Stromal cell of bone marrow (primary cell): ENCODE measurements at regions not wholly inside any gene's neighbourhood (a gene's known extent, or its start where the extent isn't known, plus 50 kb on each side); places are given as distances from the start of the nearest gene placed in this dataset.
"Not testable (repeated sequence)": the region's sequence is repeated elsewhere in the genome, so short reads cannot be mapped to it uniquely, and the experiment has no call there.

Experiments
- DNase-seq: peaks from one replicate; pipeline ENCODE4 v3.0.0-alpha.2; 2012; ENCODE audit warnings: low read depth

DNA sequence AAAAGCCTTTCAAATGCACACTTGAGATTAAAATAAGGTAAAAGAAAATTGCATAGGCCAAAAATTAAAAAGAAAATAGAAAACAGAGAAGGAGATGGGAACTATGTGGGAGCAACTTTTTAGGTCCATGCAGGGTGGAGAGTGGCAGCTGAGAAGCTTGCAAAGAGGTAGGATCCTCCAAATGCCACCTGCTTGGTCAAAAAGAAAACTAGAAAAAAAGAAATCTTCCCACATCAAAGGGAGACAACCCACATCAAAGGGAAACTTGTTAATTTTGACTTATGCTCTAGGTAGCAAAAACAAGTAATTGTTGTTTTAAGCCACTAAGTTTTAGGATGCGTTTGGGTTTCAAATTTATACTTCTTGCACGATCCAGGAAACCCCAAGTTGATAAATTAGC is 342.9 kb downstream of the IL20RB start:
- DNase-seq = no peak

DNA sequence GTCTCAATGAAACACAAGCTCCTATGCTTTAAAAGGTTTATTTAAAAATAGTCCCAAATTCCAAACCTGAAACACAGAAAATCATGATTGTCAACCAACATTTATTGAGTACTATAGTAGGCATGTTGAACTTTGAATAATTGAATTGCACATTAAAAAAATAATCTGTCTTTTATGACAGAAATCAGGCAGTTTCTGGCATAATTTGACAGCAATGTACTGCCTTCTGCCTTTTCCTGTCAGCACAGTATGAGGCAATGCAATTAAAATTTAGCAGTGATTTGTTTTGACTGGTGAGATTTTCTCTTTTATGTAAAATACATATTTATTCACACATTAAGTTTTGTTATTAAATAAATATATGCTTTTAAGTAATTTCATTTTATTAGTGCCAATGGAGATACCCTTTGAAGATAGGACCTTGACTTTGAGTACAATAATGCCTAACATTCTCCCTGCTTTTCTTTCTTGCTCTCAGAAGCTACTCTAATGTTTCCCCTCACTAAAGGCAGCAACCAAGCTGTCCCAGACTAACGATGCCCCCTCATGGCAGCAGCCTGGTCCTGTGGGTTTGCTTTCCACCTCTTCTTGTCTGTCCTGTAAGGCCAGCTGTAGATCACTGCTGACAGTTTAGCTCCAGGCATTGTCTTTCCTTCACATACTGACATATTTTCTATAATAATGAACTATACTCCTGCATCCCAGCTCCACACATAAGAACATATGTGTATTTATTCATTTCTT is 346.7 kb downstream of the IL20RB start:
- DNase-seq = no peak

DNA sequence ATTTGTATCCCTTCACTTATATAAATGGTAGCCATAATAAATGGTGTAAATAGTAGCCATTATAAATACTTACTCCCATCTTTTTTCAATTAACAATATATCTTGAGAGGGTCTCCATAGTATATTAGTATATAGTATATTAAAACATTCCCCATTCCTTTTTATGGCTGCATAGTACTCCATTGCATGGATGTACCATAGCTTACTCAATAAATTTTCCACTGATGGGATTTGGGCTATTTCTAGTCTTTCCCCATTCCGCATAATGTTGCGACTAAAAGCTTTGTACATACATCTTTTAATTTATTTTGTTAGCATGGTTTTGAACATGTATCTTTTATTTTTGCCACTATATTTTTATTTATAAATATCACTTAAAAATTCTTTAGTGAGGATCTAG is 366.3 kb downstream of the IL20RB start:
- no peak for DNase-seq

DNA sequence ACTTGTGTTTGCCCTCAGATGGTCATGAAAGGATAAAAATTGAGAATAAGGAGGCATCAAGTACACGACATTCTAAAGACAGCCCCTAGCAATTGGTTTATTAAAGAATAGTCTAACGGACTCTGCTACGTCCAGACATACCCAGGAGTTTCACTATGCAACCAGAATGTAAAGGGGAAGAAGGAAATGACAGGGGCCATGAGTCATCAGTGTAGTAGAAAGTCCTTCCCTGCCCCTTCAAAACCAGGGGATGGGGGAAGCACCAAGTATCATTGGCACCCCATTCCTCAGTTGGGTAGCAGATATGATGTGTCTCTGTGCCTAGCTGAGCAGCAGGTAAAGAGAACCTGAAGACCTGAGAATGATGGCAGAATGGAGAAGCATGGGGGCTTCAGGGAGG is 367.4 kb downstream of the IL20RB start:
- no peak for DNase-seq

DNA sequence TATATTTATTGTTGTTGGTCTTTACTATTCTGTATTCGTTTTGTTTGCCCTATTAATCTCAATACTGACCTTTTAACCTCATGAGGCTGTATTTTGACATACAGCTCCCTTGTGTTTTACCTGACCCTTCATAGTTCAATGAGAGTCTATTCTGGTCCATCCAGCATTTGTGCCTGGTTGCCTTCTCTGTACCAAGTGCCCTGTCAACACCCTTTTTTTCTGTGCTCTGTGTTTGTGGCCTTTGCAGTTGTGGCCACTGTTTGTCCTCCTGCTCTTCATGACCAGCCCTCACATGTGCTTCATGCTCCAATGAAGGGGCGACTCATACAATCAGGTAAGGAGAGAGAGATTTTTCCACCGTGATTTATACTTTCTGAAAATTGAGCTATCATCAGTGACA is 368.2 kb downstream of the IL20RB start:
- DNase-seq = no peak

DNA sequence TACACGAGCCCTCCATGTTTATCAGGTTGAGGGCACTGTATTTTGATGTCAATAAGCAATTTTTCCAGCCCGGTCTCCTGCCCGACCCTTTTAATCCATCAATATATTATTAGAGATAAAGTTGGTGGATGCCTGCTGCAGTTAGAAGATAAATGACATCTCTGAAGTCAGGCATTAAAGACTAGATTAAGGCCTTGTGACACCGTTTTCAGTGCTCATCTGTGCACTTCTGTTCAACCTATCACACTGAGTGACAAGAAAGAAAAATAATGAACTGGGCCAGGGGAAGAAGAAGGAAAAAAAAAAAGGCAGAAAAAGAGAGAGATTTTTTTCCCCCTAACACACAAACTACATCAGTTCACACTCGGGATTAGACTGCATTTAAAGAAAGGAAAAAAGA is 371.8 kb downstream of the IL20RB start:
- no peak for DNase-seq

DNA sequence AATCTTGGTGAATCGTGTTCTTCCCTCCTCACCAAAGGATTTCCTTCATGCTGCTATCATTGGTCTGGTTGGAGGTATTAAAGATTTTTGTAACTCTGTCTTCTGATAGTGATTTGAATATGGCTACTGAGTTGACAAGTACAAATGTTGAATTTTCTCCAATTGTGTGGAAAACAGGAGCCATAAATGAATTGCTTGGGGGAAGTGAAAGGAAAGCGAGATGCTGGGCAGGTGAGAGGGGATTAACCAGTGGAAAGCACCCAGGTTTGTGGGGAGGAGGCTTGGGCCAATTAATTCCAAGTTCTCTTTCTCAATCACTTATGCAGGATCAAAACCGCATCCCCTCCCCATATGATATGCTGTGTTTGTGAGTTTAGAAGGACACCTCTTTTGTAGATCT is 372.5 kb downstream of the IL20RB start:
- no peak for DNase-seq

DNA sequence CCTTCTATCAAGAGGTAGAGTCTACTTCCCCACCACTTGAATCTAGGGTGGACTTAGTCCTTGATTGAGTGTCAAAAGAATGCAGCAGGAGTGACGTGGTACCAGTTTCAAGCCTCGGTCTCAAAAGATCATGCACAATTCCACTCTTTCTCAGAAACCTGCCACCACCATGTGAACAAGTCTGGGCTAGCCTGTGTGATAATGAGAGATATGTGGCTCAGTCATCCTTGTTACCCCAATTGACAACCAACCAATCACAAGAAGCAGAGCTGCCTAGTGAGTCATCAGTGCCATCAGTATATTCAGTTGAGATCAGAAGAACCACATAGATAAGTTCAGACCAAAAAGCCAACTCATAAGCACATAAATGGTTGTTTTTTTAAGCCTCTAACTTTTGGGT is 374.5 kb downstream of the IL20RB start:
- DNase-seq = no peak

DNA sequence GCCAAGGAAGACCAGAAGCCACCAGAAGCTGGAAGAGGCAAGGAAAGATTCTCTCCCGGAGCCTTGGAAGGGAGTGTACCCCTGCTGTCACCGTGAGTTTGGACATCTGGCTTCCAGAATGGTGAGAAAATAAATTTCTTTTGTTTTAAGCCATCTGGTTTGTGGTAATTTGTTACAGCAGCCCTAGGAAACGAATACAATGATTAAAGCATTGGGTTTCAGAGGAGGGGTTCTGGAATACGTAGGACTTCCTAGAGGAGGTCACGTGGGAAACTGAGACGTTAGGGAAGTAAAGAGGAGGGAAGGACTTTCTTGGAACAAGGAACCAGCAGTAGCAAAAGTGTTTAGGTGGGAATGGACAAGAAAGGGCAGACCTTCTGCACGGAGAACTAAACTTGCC is 377.7 kb downstream of the IL20RB start:
- no peak for DNase-seq

DNA sequence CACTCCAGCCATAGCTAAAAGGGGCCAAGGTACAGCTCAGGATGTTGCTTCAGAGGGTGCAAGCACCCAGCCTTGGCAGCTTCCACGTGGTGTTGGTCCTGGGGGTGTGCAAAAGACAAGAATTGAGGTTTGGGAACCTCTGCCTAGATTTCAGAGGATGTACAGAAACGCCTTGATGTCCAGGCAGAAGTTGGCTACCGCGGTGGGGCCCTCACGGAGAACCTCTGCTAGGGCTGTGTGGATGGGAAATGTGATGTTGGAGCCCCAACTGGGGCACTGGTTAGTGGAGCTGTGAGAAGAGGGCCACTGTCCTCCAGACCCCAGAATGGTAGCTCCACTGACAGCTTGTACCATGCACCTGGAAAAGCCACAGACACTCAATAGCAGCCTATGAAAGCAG is 380.6 kb downstream of the IL20RB start:
- not testable (repeated sequence) for DNase-seq

DNA sequence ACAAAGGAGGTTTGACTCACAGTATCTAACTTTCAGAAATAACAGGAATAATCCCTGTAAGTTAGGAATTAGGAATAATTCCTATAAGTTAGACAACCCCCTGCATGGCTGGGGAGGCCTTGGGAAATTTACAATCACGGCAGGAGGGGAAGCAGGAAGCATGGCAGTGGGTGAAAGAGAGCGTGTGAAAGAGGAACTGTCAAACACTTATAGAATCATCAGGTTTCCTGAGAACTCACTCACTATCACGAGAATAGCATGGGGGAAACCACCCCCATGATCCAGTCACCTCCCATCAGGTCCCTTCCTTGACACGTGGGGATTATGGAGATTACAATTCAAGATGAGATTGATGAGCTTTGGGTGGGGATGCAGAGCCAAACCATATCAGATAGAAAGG is 385.5 kb downstream of the IL20RB start:
- DNase-seq = no peak

DNA sequence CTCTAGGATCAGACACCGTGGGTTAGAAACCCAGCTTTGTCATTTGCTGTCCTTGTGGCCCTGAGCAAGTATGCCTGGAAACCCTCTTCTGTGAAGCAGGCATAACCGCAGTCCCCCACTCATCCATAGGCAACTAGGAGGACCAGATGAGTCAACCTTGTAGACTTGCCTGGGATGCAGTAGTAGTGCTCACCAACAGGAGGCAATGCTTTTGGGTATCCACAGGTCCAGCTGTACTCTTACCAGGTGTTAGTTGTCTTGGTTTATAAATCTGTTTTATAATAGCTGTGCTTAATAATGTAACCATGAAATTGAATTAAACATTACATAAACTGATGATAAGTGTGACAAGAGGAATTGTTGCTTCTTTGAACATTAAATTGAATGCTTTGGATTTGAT is 389.3 kb downstream of the IL20RB start:
- no peak for DNase-seq

DNA sequence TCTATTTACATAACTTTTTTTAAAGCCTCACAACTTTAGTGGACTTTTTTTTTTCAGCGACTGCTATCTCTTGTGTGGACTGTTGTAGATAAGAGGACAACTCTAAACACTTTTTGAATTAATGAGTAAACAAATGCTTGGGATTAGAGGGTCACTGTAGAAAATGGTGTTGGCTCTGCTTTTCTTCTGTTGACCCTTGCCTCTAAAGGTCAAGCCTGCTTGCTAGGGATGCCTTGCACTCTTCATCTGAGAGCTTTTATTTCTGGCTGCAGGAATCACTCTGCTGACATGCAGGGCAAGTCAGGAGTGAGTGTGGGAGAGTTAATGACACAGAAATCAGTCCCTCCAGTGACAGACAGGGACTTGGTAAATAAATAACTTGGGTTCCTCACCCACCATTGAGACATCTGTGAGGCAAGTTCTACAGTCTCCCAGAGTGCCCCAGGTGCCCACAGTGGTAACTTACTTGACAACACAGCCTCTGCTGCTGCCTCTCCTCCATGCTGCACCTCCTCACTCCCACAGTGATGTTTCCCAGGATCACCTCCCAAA is 390.1 kb downstream of the IL20RB start:
- no peak for DNase-seq

DNA sequence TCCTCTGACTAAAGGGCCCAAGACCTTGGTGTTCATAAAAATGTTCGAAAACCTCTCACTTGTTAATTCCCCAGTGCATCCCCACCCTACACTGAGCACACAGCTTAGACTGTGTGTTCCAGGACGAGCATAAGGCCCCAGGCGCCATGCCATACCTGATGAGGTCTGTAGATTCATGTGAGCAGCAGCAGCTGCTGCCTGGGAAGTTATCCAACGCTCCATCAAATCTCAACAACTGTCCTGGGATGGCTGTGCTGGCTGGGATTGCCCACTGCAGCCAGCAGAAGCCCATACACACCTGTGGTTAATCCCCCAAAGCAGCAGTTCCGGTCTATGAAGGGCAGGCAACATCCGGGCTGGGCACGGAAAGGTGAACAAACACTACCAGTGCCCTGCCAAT is 391.2 kb downstream of the IL20RB start:
- DNase-seq = no peak

DNA sequence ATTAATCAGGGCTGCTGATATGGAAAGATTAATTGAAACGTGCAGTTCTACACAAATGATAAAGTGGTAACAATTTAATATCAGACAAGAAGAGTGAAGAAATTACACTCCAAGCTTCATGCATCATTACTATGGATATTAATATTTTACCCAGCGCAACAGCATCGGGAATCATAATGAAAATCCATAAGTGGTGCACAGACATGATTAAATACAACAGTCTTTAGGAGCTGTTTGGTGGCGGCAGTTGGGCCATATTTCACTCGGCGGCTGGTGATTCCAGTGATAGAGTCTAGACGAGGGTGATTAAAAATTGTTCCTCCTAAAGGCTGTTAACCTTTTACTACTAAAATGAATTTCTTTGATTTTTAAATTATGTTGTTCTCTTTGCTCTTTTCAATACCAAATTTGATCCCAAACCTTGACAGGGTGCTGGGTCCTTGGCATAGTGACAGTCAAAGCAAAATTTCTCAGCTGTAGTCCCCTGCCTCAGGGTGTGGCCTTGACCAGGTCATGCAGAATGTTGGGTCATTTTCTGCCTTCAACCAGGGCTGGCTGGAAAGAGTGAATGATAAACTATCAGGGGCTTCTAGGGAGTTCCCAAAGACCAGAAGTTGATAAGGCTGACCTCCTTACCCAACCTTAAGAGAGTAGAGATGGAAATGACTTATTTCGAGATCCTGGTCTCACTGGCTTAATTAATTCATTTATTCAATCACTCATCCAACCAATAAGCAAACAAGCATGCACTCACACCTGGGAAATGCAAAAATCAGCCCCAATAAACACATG is 392.0 kb downstream of the IL20RB start:
- DNase-seq = no peak

DNA sequence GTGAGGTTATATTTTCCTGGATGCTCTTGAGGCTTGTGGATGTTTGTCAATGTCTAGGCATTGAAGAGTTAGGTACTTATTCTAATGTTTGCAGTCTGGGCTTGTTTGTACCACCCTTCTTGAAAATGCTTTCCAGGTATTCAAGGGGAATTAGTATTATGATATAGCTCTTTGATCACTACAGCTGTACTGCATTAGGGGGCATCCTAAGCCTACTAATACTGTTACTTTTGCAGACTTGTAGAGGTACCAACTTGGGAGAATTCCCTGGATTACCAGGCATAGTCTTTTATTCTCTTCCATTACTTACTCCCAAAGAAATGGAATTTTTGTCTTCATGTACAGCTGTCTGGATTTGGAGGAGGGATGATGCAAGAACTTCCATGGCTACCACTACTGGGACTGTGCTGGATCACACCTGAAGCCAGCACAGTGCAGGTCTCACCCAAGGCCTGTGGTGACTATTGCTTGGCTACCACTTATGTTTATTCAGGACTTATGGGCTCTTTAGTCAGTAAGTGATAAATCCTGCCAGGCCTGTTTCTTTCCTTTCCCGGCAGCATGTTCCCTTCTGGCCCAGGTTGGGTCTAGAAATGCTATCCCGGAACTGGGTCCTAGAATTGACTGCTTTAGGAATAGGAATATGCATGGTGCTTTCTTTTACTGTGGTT is 402.9 kb downstream of the IL20RB start:
- DNase-seq = no peak

DNA sequence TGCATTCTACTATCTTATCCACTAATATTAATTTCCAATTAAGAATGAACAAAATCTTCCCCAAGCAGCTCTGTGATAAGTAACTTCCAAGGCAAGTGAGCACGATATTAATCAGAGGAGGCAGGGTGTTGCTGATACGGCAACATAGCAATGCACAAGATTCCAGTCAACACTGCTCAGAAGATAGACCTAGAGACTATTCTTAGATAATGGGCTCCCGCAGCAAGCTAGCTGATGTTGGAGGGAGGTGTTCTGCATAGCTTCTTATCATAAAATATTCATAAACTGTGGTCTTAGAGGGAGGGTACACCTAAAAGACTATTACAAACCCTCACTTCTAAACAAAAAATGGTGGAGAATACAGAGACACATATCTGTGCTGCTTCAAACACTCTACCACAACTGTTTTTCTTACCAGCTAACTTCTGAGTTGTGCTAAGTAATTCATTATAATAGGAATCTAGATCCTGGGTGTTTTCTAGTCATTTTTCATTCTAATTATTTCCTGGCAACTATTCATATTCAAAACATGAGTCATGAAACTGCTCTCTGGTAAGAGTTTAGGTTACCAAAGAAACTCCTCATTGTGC is 382.0 kb upstream of the SOX14 start:
- DNase-seq = no peak

DNA sequence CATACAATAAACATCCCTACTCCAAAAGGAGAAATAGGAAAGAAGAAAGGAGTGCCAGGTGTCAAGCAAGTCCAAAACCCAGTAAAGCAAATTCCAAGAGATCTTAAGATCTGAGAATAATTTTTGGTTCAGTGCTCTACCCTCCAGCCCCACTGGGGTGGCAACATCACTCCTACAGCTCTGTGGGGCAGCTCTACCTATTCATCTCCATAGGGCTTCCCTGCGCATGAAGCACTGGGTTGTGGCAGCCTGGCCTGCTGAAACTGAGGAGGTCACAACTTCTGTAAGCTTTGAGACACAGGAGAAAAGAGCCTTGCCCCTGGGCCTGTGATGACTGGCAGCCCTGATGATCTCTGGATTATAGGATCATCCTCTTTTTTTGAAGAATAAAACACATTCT is 378.2 kb upstream of the SOX14 start:
- DNase-seq = no peak

DNA sequence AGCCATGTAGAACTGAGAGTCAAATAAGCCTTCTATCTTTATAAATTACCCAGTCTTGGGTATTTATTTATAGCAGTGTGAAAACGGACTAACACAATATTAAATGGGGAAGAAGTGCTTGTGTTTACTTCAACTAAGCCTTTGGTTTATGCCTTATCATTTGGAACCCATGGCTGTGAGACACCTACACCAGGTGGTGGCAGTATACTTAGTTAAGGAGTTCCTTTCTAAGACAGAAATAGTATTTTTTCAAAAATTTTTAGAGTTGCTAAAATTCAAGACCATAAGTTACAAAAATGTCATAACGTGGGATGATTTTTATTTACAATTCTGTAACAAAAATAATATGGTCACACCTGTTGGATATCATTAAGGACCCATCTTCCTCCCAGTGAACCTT is 354.5 kb upstream of the SOX14 start:
- no peak for DNase-seq

DNA sequence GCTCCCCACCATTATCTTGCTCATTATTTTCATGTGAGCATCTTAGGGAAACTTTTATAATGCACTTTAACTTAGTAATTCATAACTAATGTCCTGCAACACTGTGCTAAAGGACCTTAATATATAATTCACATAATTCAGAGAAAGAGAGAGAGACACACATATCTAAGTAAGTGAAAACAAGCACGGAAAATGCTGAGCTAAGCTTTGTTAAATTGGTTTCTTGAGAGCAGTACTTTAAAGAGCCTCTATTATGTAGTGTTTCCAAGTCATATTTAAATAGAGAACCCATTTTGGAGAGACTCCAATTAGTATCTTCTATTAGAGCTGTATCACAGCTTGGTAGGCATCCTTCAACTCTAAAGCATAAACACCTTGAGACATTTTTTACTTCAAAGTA is 354.1 kb upstream of the SOX14 start:
- no peak for DNase-seq

DNA sequence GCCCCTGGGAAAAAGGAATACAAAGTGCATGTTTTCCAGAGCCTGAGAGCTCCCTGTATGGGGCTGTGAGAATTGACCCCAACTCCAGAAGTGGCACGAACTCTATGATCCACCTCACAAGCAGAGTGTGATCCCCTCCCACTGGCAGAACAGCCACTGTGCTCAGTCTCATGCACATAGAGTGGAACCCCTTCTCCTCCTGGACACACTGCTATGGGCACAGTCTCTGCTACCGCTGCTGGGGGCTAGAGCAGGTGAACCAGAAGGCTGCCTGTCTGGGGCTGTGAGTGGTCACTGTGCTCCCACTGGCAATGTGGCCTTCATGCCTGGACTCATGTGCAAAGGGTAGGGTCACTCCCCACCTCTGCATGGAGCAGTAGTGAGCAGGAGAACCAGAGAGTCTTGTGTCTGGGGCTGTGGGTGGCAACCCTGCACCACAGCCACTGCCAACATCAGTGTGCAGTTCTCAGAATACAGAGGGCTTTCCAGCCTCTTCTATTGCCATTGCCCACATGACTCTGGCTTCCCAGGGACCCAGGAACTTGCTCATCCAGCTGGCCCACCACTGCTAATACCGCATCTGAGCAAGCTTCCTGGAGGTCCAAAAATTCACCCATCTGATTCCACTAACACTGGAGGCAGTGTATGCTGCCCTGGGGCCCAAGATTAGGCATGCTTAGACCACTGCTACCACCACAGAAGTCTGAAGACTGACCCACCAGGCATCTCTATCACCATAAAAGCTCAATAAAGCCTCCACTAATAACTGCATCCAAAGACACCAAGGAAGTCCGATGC is 343.7 kb upstream of the SOX14 start:
- no peak for DNase-seq

DNA sequence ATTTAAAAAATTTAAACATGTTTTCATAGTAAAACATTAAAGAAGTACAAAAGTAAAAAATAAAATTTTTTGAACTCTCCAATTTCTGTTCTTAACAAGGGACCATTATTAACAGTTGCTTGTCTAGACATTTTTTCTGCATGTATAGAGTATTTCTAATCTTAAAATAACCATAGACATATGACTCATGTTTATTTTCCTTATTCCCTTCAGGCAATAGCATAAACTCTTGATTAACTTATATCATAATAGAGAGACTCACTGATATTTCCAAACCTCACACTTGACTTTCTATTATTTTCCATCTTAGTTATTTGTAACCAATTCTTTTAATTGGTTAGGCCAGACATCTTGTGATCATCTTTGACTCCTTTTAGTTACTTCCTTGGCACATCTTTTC is 325.6 kb upstream of the SOX14 start:
- no peak for DNase-seq
